HG02885 (cell line): ENCODE measurements at regions not wholly inside any gene's neighbourhood (a gene's known extent, or its start where the extent isn't known, plus 50 kb on each side); places are given as distances from the start of the nearest gene placed in this dataset.
A peak's percentile ranks its signal among the peaks of the same experiment; 100 is the strongest.

Source experiments
- ATAC-seq: cut with Tn5 transposase; IDR thresholded peaks from one replicate; pipeline ENCODE4 v1.9.1; 2021; ENCODE audit warnings: mild to moderate bottlenecking; ENCODE audit not compliant: unreplicated experiment, poor library complexity

GRCh38 chr3:28788571-28788970 is 439.9 kb upstream of the AZI2 start:
- ATAC-seq, result no peak

GRCh38 chr3:28791713-28792255 is 443.2 kb upstream of the AZI2 start:
- no peak for ATAC-seq

- no peak for ATAC-seq
These were observed 444.0 kb upstream of the AZI2 start for GRCh38 chr3:28792604-28793003.

- ATAC-seq, result no peak
These were observed 450.5 kb upstream of the AZI2 start for GRCh38 chr3:28799084-28799483.

- ATAC-seq, result no peak
These were observed 451.6 kb upstream of the AZI2 start for GRCh38 chr3:28800203-28800602.

- ATAC-seq, result no peak
These were observed 459.4 kb upstream of the AZI2 start for GRCh38 chr3:28808068-28808467.

- no peak for ATAC-seq
These were observed 464.9 kb upstream of the RBMS3 start for GRCh38 chr3:28816017-28816416.

GRCh38 chr3:28824316-28824715 is 456.6 kb upstream of the RBMS3 start:
- no peak for ATAC-seq

GRCh38 chr3:28826840-28827239 is 454.0 kb upstream of the RBMS3 start:
- no peak for ATAC-seq

GRCh38 chr3:28835249-28835648 is 445.6 kb upstream of the RBMS3 start:
- no peak for ATAC-seq

- no peak for ATAC-seq
These were observed 445.1 kb upstream of the RBMS3 start for GRCh38 chr3:28835751-28836150.

GRCh38 chr3:28836199-28836598 is 444.7 kb upstream of the RBMS3 start:
- no peak for ATAC-seq

- peak; percentile 55 for ATAC-seq
These were observed 439.9 kb upstream of the RBMS3 start for GRCh38 chr3:28840976-28841376.

- peak; percentile 13 for ATAC-seq
These were observed 439.4 kb upstream of the RBMS3 start for GRCh38 chr3:28841441-28841840.

- no peak for ATAC-seq
These were observed 436.4 kb upstream of the RBMS3 start for GRCh38 chr3:28844298-28845005.

GRCh38 chr3:28845006-28845324 is 435.9 kb upstream of the RBMS3 start:
- no peak for ATAC-seq

- ATAC-seq, result no peak
These were observed 433.8 kb upstream of the RBMS3 start for GRCh38 chr3:28846971-28847478.

- no peak for ATAC-seq
These were observed 433.1 kb upstream of the RBMS3 start for GRCh38 chr3:28847736-28848135.

- no peak for ATAC-seq
These were observed 430.7 kb upstream of the RBMS3 start for GRCh38 chr3:28850186-28850585.

GRCh38 chr3:28853830-28854229 is 427.0 kb upstream of the RBMS3 start:
- no peak for ATAC-seq

- ATAC-seq, result no peak
These were observed 424.1 kb upstream of the RBMS3 start for GRCh38 chr3:28856796-28857195.

- ATAC-seq, result no peak
These were observed 421.0 kb upstream of the RBMS3 start for GRCh38 chr3:28859897-28860296.
